ENCODE measurements at regions not wholly inside any gene's neighbourhood (a gene's known extent, or its start where the extent isn't known, plus 50 kb on each side); places are given as distances from the start of the nearest gene placed in this dataset.
"Not testable (repeated sequence)": the region's sequence is repeated elsewhere in the genome, so short reads cannot be mapped to it uniquely, and the experiment has no call there.

GRCh38 chr16:77488652-77489051 lies 53.8 kb upstream of the ADAMTS18 start:
- DNase-seq (ENCODE audit: low read depth in 3 of 3, low spot score in 1 of 3): no peak

- DNase-seq (ENCODE audit: low read depth in 3 of 3, low spot score in 1 of 3): no peak
Observed at GRCh38 chr16:77491091-77491490, 56.3 kb upstream of the ADAMTS18 start.

GRCh38 chr16:77496934-77497333 lies 62.1 kb upstream of the ADAMTS18 start:
- DNase-seq (ENCODE audit: low read depth in 3 of 3, low spot score in 1 of 3): no peak

- no peak for DNase-seq (ENCODE audit: low read depth in 3 of 3, low spot score in 1 of 3)
Observed at GRCh38 chr16:77499373-77500285, 64.8 kb upstream of the ADAMTS18 start.

- no peak for DNase-seq (ENCODE audit: low read depth in 3 of 3, low spot score in 1 of 3)
Observed at GRCh38 chr16:77500286-77500598, 65.4 kb upstream of the ADAMTS18 start.

- no peak for DNase-seq (ENCODE audit: low read depth in 3 of 3, low spot score in 1 of 3)
Observed at GRCh38 chr16:77500934-77501664, 66.3 kb upstream of the ADAMTS18 start.

- no peak for DNase-seq (ENCODE audit: low read depth in 3 of 3, low spot score in 1 of 3)
Observed at GRCh38 chr16:77502448-77502847, 67.6 kb upstream of the ADAMTS18 start.

GRCh38 chr16:77506492-77506891 lies 71.7 kb upstream of the ADAMTS18 start:
- not testable (repeated sequence) for DNase-seq (ENCODE audit: low read depth in 3 of 3, low spot score in 1 of 3)

- DNase-seq (ENCODE audit: low read depth in 3 of 3, low spot score in 1 of 3): no peak
Observed at GRCh38 chr16:77509051-77509450, 74.2 kb upstream of the ADAMTS18 start.

- no peak for DNase-seq (ENCODE audit: low read depth in 3 of 3, low spot score in 1 of 3)
Observed at GRCh38 chr16:77509796-77510195, 75.0 kb upstream of the ADAMTS18 start.

GRCh38 chr16:77511053-77511452 lies 76.2 kb upstream of the ADAMTS18 start:
- DNase-seq (ENCODE audit: low read depth in 3 of 3, low spot score in 1 of 3): no peak

GRCh38 chr16:77514500-77515220 lies 79.8 kb upstream of the ADAMTS18 start:
- DNase-seq (ENCODE audit: low read depth in 3 of 3, low spot score in 1 of 3): no peak

GRCh38 chr16:77525226-77525625 lies 90.4 kb upstream of the ADAMTS18 start:
- not testable (repeated sequence) for DNase-seq (ENCODE audit: low read depth in 3 of 3, low spot score in 1 of 3)

GRCh38 chr16:77531752-77532151 lies 96.9 kb upstream of the ADAMTS18 start:
- DNase-seq (ENCODE audit: low read depth in 3 of 3, low spot score in 1 of 3): no peak

GRCh38 chr16:77536809-77537208 lies 102.0 kb upstream of the ADAMTS18 start:
- DNase-seq (ENCODE audit: low read depth in 3 of 3, low spot score in 1 of 3): no peak

- DNase-seq (ENCODE audit: low read depth in 3 of 3, low spot score in 1 of 3): no peak
Observed at GRCh38 chr16:77539421-77540034, 104.7 kb upstream of the ADAMTS18 start.

- no peak for DNase-seq (ENCODE audit: low read depth in 3 of 3, low spot score in 1 of 3)
Observed at GRCh38 chr16:77540646-77541045, 105.8 kb upstream of the ADAMTS18 start.

GRCh38 chr16:77541165-77541564 lies 106.3 kb upstream of the ADAMTS18 start:
- no peak for DNase-seq (ENCODE audit: low read depth in 3 of 3, low spot score in 1 of 3)

GRCh38 chr16:77548151-77548550 lies 113.3 kb upstream of the ADAMTS18 start:
- DNase-seq (ENCODE audit: low read depth in 3 of 3, low spot score in 1 of 3): no peak

- DNase-seq (ENCODE audit: low read depth in 3 of 3, low spot score in 1 of 3): no peak
Observed at GRCh38 chr16:77548766-77549165, 113.9 kb upstream of the ADAMTS18 start.

GRCh38 chr16:77549876-77550275 lies 115.0 kb upstream of the ADAMTS18 start:
- no peak for DNase-seq (ENCODE audit: low read depth in 3 of 3, low spot score in 1 of 3)
